Right lobe of liver (tissue), 6 donors: ENCODE measurements at regions not wholly inside any gene's neighbourhood (a gene's known extent, or its start where the extent isn't known, plus 50 kb on each side); places are given as distances from the start of the nearest gene placed in this dataset.
A peak's percentile ranks its signal among the peaks of the same experiment; 100 is the strongest.

ENCODE experiments used
- ATAC-seq, 4 donors: fragments of 200-7000 bp; cut with Tn5 transposase; one replicate each; pipeline ENCODE4 v1.9.1; 2020; ENCODE audit warnings: mild to moderate bottlenecking in 4 of 4, moderate library complexity in 4 of 4
- DNase-seq, 3 donors: peaks; one replicate each; pipeline ENCODE4 v3.0.0-alpha.2; 2020
- H3K27ac ChIP-seq, 3 donors: fragments of 200-600 bp; one replicate each; pipeline ENCODE4 v1.8.0; 2022
- H3K27me3 ChIP-seq, 2 donors: fragments of 200-600 bp; one replicate each; pipeline ENCODE4 v1.8.0; 2022
- H3K36me3 ChIP-seq, 4 donors: fragments of 200-600 bp; sonication (generic) in 1 of 4; one replicate each; pipeline versions ENCODE4 v1.5.1 to v1.8.0; 2017 to 2022; ENCODE audit warnings: control low read depth in 1 of 4
- H3K4me1 ChIP-seq, 4 donors: fragments of 200-600 bp; sonication (generic) in 1 of 4; one replicate each; pipeline versions ENCODE4 v1.5.1 to v1.8.0; 2017 to 2022; ENCODE audit warnings: control low read depth in 1 of 4
- H3K4me3 ChIP-seq, 3 donors: fragments of 200-600 bp; one replicate each; pipeline ENCODE4 v1.8.0; 2022
- H3K9me3 ChIP-seq, 4 donors: fragments of 200-600 bp; sonication (generic) in 1 of 4; one replicate each; pipeline versions ENCODE4 v1.5.1 to v1.8.0; 2017 to 2022; ENCODE audit warnings: control low read depth in 1 of 4
- CTCF ChIP-seq, 4 donors: fragments of 200-600 bp in 3 of 4; fragments of 450-650 bp in 1 of 4; IDR thresholded peaks; one replicate each; pipeline versions ENCODE4 v1.5.1 to v1.8.0; 2016 to 2022; ENCODE audit warnings: antibody characterized with exemption in 4 of 4, mild to moderate bottlenecking in 2 of 4
- POLR2A ChIP-seq: fragments of 450-650 bp; IDR thresholded peaks from one replicate; pipeline ENCODE4 v1.6.1; 2017; ENCODE audit warnings: antibody characterized with exemption, mild to moderate bottlenecking
- WGBS: methylation state at CpG from one replicate; pipeline ENCODE4 v1.1.6; 2018; ENCODE audit warnings: low coverage, low lambda C conversion rate; ENCODE audit not compliant: insufficient coverage; ENCODE audit errors: missing lambda C conversion rate; 5-methylcytosine and 5-hydroxymethylcytosine counted together
- intact Hi-C, 2 donors: fragments of 100-400 bp; cut with DNase I; formaldehyde crosslinking; loops; one replicate each; pipeline versions ENCODE4 v1.11.2 to v1.14.1; 2022
- donor health status: DM: no; HTN: yes; CAD: no.
- donor health status: DM: no; HTN: no; CAD: no.
- donor health status: DM: no; HTN: no; CAD: no.
- donor health status: DM: no; HTN: yes; CAD: no.
- donor health status: DM: no; HTN: yes; CAD: no.

DNA sequence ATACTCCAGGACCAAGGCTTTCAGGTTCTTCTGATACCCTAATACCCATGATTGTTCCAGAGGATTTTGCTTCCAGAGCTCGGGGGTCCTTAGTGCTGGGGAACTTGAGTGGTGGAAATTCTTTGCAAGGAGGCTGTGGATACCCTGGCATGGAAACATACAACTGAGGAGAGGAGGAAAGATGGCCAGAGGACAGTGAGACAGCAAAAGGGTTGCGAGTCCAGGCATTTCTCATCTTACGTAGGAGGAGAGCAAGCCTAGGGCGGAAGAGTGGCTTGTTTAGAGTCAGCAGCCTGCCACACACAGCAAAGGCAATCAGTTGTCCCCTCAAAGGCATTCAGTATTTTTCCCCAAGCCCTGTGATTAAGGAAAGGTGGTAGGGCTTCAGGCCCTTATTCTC, 73.5 kb downstream of the ADM start:
- H3K27ac ChIP-seq, result no peak overlapping the region
- no peaks in the 10 kb centered on the region for H3K4me1 ChIP-seq
- no peaks in the 10 kb centered on the region for H3K27me3 ChIP-seq
- WGBS, result 87% methylated on average over 4 of the region's 4 CpGs
- intact Hi-C loops, result no loop called here
- no peak for ATAC-seq
- H3K9me3 ChIP-seq, result no peaks in the 10 kb centered on the region
- no peaks in the 10 kb centered on the region for H3K36me3 ChIP-seq
- H3K4me3 ChIP-seq, result no peak overlapping the region
- TF ChIP-seq POLR2A (no peak), CTCF (IDR thresholded peaks at IDR 0.05) (no peak)
- DNase-seq, result no peak

DNA sequence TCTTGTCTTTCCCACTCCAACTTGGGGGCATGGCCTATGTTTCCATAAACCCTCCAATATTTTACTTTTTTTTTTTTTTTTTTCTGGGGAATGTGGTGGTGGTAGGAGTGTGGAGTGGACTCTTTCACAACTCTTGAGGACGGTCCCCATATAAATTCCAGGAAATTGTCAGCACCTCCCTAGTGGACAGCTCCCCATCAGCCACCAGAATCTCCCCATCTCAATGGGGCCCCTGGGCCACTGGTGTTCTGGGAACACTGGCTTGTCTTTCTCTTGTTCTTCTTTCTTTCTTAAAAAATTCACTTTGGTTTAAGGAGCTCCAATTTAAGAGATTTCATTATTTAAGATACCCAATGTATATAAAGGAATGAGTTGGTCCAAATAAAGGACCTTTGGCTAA, 74.1 kb downstream of the ADM start:
- Histone ChIP-seq H3K4me1 (no peaks in the 10 kb centered on the region), H3K27ac (no peak overlapping the region), H3K27me3 (no peaks in the 10 kb centered on the region), H3K36me3 (no peaks in the 10 kb centered on the region), H3K4me3 (no peak overlapping the region), H3K9me3 (no peaks in the 10 kb centered on the region)
- 22% methylated on average over 1 of the region's 1 CpG for WGBS
- intact Hi-C loops, result no loop called here
- DNase-seq (no peak), ATAC-seq (peak in 2 of 4 donors; percentile 34 to 50)
- no peak for TF ChIP-seq POLR2A
- TF ChIP-seq CTCF (IDR thresholded peaks at IDR 0.05), result no peak

GRCh38 chr11:10379426-10379825, 74.6 kb downstream of the ADM start:
- no peak for TF ChIP-seq POLR2A
- no peak for TF ChIP-seq CTCF (IDR thresholded peaks at IDR 0.05)
- WGBS, result 33% methylated on average over 1 of the region's 1 CpG
- Histone ChIP-seq H3K36me3 (no peaks in the 10 kb centered on the region), H3K4me3 (no peak overlapping the region), H3K9me3 (no peaks in the 10 kb centered on the region), H3K27ac (no peak overlapping the region), H3K4me1 (no peaks in the 10 kb centered on the region), H3K27me3 (no peaks in the 10 kb centered on the region)
- no peak for ATAC-seq
- intact Hi-C loops, result no loop called here
- DNase-seq, result no peak

DNA sequence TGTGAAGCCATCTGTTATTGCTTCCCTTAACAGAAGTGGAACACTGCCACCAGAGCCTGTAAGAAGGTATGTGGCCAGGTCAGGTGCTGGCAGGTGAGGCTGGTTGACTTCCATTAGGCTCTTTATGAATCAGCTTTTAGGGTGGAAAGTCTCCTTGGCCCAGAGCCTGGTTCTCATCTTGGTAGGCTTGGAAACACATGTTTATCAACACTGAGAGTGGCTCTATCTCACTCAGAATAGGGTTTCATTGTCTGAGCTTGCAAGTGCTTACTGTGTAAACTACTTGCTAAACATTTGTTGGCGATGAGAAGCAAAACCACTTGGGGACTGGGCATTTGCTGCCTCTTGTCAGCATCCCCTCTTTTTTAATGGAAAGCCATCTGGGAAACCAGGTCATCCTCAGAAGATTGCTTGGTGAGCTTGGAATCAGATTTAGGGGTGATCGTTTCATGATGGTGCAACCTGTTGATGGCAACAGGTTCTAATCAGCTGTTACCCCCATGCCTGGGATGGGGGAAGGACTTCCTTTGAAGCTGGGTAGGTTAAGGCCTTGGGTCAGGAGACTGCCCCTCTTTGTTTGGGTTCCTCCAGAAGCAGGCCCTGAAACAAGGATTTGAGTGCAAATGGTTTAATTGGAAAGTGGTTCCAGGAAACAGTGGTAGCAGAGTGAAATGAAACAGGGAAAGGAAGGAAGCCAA, 75.0 kb upstream of the AMPD3 start:
- no peak for ATAC-seq
- 93% methylated on average over 2 of the region's 2 CpGs for WGBS
- Histone ChIP-seq H3K4me3 (no peak overlapping the region), H3K27me3 (no peaks in the 10 kb centered on the region), H3K27ac (no peak overlapping the region), H3K9me3 (no peaks in the 10 kb centered on the region), H3K36me3 (no peaks in the 10 kb centered on the region), H3K4me1 (no peaks in the 10 kb centered on the region)
- intact Hi-C loops, result no loop called here
- DNase-seq, result no peak
- no peak for TF ChIP-seq POLR2A
- TF ChIP-seq CTCF (IDR thresholded peaks at IDR 0.05), result no peak

- DNase-seq, result no peak
- intact Hi-C loops, result no loop called here
- 87% methylated on average over 4 of the region's 4 CpGs for WGBS
- no peaks in the 10 kb centered on the region for H3K36me3 ChIP-seq
- H3K9me3 ChIP-seq, result no peaks in the 10 kb centered on the region
- no peak overlapping the region for H3K4me3 ChIP-seq
- H3K27ac ChIP-seq, result no peak overlapping the region
- no peaks in the 10 kb centered on the region for H3K27me3 ChIP-seq
- ATAC-seq, result no peak
- TF ChIP-seq CTCF (IDR thresholded peaks at IDR 0.05) (no peak), POLR2A (no peak)
- H3K4me1 ChIP-seq, result no peaks in the 10 kb centered on the region
These were observed 74.1 kb upstream of the AMPD3 start for GRCh38 chr11:10380921-10381320.
